Loucy (cell line): ENCODE measurements at regions not wholly inside any gene's neighbourhood (a gene's known extent, or its start where the extent isn't known, plus 50 kb on each side); places are given as distances from the start of the nearest gene placed in this dataset.

Experiments
- CTCF ChIP-seq: fragments of 200-600 bp; sonication (generic); conservative IDR thresholded peaks from 2 replicates; pipeline ENCODE4 v1.5.1; 2014; ENCODE audit warnings: mild to moderate bottlenecking, antibody characterized with exemption, low read length
- EZH2phosphoT487 ChIP-seq: fragments of 200-600 bp; IDR thresholded peaks from 2 replicates; pipeline ENCODE4 v1.6.1; 2018; ENCODE audit warnings: antibody characterized with exemption, mild to moderate bottlenecking, moderate library complexity, borderline replicate concordance

DNA sequence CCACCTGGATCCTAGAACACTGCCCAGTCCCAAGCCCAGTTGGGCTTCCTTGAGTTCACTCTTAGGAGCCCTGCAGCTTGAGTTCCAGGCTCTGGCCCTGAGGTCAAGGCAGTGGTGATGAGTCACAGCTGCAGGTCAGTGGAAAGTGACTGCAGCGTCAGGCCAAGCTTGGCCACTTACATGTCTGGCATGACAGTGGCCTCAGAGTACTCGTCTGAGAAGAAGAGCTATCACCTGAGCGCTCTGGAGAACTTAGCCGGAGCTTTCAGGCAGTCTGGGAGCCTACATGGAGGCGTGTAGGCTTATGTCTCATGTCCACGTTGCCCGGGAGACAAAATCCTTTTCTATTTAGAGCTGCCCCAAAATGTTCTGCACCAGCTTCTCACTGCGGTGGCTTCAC is 75.6 kb downstream of the ARL6IP4 start:
- TF ChIP-seq CTCF (no peak), EZH2phosphoT487 (no peak)
